Activated T-helper 1 cell treated with anti-CD3 and anti-CD28 coated beads, Interleukin-12 subunit alpha, Interleukin-12 subunit beta, Interleukin-2, Interleukin-4 antibody, amounts not matched to agents 30 ng/mL and 10 ng/mL and 1 ng/mL, durations not matched to agents 14 hours and 24 hours and 36 hours (primary cell): ENCODE measurements at regions not wholly inside any gene's neighbourhood (a gene's known extent, or its start where the extent isn't known, plus 50 kb on each side); places are given as distances from the start of the nearest gene placed in this dataset.

Experiments used
- DNase-seq: peaks from one replicate; pipeline ENCODE4 v3.0.0; 2021; ENCODE audit warnings: low spot score
- H3K27ac Mint-ChIP-seq: one replicate; pipeline ENCODE4 v1.8.0; 2021; ENCODE audit warnings: mild to moderate bottlenecking, mixed read lengths
- H3K27me3 Mint-ChIP-seq: one replicate; pipeline ENCODE4 v1.8.0; 2022; ENCODE audit warnings: mild to moderate bottlenecking, moderate library complexity, mixed read lengths; ENCODE audit not compliant: insufficient read depth
- H3K36me3 Mint-ChIP-seq: one replicate; pipeline ENCODE4 v1.8.0; 2021; ENCODE audit warnings: low read depth, mixed read lengths
- H3K4me1 Mint-ChIP-seq: one replicate; pipeline ENCODE4 v1.8.0; 2021; ENCODE audit warnings: low read depth, mixed read lengths
- H3K4me3 Mint-ChIP-seq: one replicate; pipeline ENCODE4 v1.8.0; 2021; ENCODE audit warnings: mild to moderate bottlenecking, moderate library complexity, mixed read lengths
- H3K9me3 Mint-ChIP-seq: one replicate; pipeline ENCODE4 v1.8.0; 2021; ENCODE audit warnings: mixed read lengths
- intact Hi-C: fragments of 100-400 bp; cut with micrococcal nuclease; formaldehyde crosslinking; loops from one replicate; pipeline ENCODE4 v1.15.1; 2024

DNA sequence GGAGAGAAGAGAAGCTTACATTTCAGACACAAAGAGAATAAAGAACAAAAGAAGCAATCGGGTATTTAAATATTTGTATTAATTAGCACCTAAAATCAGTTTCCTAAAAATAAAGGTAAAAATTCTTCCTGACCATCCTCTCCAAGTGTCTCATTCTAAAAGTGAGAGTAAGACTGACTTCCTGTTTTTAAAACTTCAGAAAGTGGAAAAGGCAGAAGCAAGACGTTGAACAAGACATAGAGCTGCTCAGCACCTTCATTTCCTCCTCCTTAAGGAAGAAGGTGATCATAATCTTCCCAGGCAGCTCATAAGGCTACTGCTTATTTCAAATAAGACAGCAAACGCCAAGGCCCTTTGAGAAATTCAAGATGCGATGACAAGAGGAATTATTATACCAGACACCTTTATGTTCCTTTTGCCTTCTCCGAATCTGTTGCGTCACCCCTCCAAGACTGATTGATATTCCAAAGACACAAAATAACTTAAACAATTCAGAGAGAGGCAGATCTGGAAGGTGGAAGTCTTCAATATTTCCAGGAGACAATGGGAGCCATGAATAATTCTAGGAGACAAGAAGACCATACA is 238.8 kb upstream of the TLE3 start:
- Mint-ChIP-seq H3K27me3 (peaks cover 22% of the 10 kb centered on the region), H3K9me3 (peaks cover 29% of the 10 kb centered on the region), H3K4me3 (no peak overlapping the region), H3K4me1 (no peaks in the 10 kb centered on the region), H3K36me3 (no peaks in the 10 kb centered on the region), H3K27ac (no peak overlapping the region)
- intact Hi-C loops, result no loop called here
- DNase-seq, result no peak

DNA sequence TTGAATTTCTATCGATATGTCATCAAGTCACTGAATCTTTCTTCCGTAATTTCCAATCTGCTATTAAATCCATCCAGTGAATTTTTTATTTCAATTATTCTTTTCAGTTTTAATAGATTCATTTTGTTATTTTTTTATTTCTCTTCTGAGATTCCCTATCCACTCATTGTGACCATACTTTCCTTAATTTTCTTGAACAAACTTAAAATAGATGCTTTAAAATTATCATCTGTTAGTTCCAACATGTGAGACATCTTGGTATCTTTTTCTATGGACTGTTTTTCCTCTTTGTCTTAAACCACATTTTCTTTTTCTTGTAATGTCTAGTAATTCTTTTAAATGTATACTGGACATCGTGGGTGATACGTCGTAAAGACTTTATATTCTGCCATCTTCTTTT is 236.6 kb upstream of the TLE3 start:
- no peaks in the 10 kb centered on the region for H3K36me3 Mint-ChIP-seq
- no peak overlapping the region for H3K27ac Mint-ChIP-seq
- DNase-seq, result no peak
- H3K4me1 Mint-ChIP-seq, result no peaks in the 10 kb centered on the region
- intact Hi-C loops, result no loop called here
- H3K27me3 Mint-ChIP-seq, result peaks cover 23% of the 10 kb centered on the region
- H3K4me3 Mint-ChIP-seq, result no peak overlapping the region
- peaks cover 29% of the 10 kb centered on the region for H3K9me3 Mint-ChIP-seq

DNA sequence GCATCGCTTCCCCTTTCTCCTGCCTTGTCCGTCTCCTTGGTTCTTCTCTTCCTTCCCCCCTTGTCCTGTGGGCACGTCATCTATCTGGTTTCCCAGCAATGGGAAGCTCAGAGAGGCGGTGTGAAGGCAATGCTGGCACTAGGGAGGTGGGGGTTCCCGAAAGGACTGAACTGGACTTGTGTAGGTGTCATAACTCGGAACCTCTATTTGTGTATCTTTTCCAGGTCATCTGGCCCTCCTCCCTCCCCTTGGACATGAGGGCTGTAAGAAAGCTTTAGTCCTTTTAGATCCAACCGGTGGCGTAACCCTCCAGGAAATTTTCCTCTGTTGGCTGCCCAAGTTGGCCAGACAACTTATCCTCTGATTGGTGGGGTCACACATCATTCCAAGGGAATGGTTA is 231.5 kb upstream of the TLE3 start:
- Mint-ChIP-seq H3K4me3 (no peak overlapping the region), H3K27ac (no peak overlapping the region), H3K36me3 (no peaks in the 10 kb centered on the region), H3K4me1 (peaks cover 9% of the 10 kb centered on the region), H3K9me3 (peaks cover 10% of the 10 kb centered on the region), H3K27me3 (peaks cover 35% of the 10 kb centered on the region)
- DNase-seq, result no peak
- intact Hi-C loops, result no loop called here

DNA sequence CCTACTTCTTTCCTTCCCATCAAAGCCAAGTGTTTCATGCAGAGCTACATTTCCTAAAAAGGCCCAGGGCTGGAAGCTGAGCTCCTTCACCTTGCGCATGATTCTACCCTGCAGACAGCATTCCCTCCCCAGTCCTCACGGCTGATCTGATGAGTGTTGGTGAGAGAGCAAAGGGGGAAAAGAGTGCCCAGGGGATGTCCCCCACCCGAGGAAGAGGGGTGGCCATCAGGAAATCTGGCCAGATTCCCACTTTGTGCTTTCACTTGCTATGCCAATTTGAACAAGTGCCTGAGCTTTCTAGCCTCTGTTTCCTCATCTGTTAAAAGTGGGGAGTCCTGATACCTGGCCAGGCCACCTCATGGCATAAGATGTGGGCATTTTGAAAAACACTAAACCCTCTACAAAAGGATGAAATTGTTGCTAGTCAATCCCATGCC is 231.0 kb upstream of the TLE3 start:
- Mint-ChIP-seq H3K36me3 (no peaks in the 10 kb centered on the region), H3K27ac (no peak overlapping the region), H3K4me1 (peaks cover 9% of the 10 kb centered on the region), H3K27me3 (peaks cover 34% of the 10 kb centered on the region), H3K4me3 (no peak overlapping the region), H3K9me3 (peaks cover 5% of the 10 kb centered on the region)
- DNase-seq, result no peak
- intact Hi-C loops, result no loop called here

DNA sequence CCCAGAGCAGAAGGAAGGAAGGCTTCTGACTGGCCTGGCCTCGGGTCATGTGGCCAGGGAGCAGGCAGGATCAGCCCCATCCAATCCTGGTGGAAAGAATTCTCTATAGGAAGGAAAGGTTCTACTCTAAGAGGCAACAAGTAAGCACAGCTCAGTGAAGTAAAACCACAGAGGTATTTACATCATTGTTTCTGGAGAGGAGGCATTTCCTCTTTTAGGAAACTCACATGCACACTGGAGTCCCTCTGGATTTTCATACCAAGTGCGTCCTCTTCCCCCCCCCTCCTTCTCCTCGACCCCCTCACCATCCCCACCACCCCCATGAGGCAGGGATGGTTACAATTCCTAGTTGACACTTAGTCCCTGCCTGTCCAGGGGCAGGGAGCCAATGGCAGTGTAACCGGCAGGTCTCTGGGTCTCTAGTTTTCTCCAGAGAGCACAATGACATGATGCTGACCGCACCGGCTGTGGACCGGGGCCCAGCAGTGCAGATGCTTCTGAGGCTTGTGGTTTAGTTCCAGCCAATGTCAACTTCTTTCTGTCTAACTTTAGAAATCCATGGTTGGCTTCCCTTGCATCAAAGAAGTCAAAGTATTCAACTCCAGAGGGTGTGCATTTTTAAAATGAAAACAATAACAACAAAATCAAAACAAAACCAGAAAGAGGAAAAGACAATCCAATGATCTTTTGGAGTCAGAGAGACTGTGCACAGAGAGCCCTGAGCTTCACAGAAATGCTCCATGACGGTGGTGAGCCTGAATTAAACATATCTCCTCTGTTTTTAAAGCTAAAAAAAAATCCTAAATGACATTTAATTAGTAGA is 230.3 kb upstream of the TLE3 start:
- Mint-ChIP-seq H3K4me3 (no peak overlapping the region), H3K9me3 (no peaks in the 10 kb centered on the region), H3K27me3 (peaks cover 30% of the 10 kb centered on the region), H3K4me1 (peaks cover 9% of the 10 kb centered on the region), H3K27ac (no peak overlapping the region), H3K36me3 (no peaks in the 10 kb centered on the region)
- no peak for DNase-seq
- intact Hi-C loops, result no loop called here

DNA sequence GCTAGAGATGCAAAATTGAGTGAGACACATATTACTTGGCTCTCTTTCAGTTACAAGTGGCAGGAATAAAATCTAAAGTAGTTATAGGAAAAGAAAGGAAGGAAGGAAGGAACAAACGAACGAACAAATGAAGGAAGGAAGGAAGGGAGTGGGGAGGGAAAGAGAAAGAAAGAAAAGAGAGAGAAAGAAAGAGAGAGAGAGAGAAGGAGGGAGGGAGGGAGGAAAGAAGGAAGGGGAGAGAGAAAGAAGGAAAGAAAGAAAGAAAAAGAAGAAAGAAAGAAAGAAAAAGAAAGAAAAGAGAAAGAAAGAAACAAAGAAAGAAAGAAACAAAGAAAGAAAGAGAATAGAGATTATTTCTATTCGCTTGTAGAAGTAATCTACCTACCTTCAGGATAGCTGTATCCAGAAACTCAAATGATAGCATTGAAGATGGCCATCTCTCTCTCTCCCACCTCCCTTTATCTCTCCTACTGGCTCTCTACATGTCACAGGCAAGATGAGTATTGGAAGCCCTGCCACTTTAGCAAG is 229.7 kb upstream of the TLE3 start:
- Mint-ChIP-seq H3K27ac (no peak overlapping the region), H3K36me3 (no peaks in the 10 kb centered on the region), H3K9me3 (no peaks in the 10 kb centered on the region), H3K4me1 (peaks cover 9% of the 10 kb centered on the region), H3K27me3 (peaks cover 29% of the 10 kb centered on the region), H3K4me3 (no peak overlapping the region)
- DNase-seq, result no peak
- intact Hi-C loops, result no loop called here

DNA sequence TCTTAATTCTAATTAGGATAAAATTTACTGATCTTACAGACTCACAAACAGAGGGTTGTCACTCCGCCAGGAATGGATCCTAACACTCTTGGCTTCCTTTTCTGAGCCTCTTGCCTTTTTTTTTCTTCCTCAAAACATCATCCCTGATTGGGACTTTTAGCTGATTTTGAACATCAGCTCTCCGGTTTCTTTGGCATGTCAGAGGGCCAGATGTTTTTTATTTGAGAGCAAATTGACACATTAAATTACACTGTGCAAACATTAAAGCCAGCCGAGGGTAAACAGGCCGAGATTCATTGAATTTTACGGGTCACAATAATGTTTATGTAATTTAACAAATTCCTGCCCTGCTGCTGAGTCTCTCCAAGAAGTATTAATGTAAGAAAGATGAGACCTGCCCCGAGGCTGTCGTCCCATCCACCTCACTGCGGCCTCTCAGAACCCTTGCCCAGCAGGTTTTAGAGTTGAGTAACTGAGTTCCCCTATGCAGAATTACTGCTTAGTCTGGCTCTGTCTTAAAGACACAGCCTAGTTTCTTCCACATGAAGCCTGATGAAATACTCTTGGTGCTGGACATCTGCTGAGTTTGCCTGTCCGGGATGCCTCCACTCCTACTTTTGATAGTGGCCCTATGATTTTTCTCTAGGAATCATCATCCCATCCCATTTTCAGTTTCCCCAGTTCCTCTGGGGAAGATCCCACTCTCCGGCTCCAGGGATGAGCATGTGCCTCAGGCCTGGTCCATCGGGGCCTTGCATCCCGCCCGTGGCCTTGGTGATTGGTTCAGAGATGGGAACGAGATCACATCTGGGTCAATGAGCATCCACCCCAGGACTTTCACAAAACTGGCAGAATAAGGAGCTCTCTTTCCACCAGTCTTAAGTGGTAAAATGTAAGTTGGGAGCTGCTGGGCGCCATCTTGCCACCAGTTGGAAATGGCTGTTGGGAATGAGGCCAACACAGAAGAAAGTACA is 226.6 kb upstream of the TLE3 start:
- Mint-ChIP-seq H3K27me3 (peaks cover 33% of the 10 kb centered on the region), H3K9me3 (no peaks in the 10 kb centered on the region), H3K27ac (no peak overlapping the region), H3K36me3 (no peaks in the 10 kb centered on the region), H3K4me3 (no peak overlapping the region), H3K4me1 (peaks cover 9% of the 10 kb centered on the region)
- no peak for DNase-seq
- intact Hi-C loops, result no loop called here

DNA sequence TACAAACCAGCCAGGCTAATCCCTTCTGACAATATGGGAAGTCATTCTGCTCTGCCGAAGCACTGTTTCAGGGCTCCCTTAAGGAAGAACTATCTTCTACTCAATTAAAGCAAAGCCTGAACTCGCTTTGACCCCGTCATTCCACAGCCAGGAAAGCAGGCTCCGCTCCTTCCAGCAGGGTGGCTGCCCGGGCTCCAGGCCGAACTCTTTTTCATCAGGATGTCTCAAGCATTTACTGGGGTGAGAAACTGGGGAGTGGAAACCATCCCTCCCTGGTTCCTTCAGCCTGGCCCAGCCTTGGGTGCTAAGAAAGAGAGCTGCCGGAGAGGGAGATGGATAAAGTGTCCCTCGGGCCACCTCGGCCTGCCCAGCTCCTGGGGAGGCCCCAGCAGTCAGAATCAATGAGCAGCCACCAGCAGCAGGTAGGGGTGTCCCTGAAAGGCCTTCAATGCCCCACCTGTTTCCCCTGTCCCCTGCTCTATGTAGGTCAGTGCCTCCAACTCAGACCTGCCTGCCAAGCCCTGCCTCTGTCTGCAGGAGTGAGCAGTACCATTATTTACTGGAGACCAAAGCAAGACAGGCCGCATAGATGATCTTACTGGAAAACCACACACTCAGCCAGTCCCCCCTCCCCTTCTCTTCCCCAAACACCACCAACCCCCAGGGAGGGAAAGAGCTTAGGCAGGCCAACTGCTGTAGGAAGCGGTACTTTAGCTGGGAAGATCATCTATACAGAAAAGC is 225.6 kb upstream of the TLE3 start:
- no peaks in the 10 kb centered on the region for H3K9me3 Mint-ChIP-seq
- intact Hi-C loops, result no loop called here
- H3K36me3 Mint-ChIP-seq, result no peaks in the 10 kb centered on the region
- no peak for DNase-seq
- H3K4me3 Mint-ChIP-seq, result no peak overlapping the region
- H3K27ac Mint-ChIP-seq, result no peak overlapping the region
- H3K4me1 Mint-ChIP-seq, result peaks cover 3% of the 10 kb centered on the region
- peaks cover 32% of the 10 kb centered on the region for H3K27me3 Mint-ChIP-seq

DNA sequence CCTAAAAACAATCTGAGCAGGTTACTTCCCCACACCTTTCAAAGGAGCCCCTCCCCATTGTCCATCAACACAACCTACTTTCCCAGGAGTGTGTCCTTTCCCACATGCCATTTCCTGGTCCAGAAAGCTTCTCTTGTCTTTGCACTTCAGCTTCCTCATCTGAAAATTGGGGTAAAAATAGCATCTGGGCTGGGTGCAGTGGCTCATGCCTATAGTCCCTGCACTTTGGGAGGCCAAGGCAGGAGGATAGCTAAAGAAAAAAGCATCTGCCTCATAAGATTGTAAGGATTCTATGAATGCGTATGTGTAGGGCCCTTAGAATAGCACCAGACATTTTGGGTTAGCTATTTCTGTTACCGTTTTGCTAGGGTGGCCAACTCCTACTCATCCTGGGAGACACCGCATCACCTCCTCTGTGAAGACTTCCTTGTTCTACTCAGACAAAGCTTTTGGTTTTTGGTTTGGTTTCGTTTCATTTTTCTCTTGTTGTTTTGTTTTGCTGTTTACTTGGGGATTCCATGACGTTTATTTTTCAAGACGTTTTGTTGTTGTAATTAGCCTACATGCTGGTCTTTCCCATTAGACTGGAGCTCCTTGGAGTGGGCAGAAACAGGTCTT is 224.4 kb upstream of the TLE3 start:
- intact Hi-C loops, result no loop called here
- Mint-ChIP-seq H3K4me1 (no peaks in the 10 kb centered on the region), H3K27me3 (peaks cover 24% of the 10 kb centered on the region), H3K4me3 (no peak overlapping the region), H3K27ac (no peak overlapping the region), H3K9me3 (no peaks in the 10 kb centered on the region), H3K36me3 (no peaks in the 10 kb centered on the region)
- no peak for DNase-seq

DNA sequence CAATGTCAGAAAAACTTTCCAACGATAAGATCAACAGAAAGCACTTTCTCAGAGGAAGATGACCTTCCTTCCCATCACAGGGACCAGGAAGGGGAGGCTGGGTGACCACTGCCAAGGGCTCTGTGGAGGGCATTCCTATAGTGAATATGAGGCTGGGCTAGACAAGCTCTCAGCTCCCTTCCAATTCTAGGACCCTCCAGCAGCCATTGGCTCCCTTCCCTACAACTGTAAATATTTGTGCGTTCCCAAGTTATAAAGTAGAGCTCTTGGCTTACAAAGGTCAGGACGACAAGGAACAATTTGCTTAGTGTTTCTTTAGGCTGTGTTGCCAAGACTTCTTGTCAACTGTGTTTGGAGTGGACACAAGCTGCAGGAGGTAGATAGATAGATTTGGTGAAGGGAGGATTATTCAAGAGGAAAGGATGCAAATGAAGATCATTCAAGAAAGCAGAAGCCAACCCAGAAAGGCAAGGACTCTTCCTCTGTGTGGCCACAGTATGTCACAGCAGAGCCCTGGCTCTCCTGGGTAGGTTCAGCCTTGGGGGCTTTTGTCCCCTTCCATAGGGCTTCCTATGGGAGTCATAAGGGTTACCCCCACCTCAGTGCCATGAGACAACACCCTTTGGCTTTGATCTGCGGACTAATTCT is 223.6 kb upstream of the TLE3 start:
- H3K9me3 Mint-ChIP-seq, result no peaks in the 10 kb centered on the region
- H3K36me3 Mint-ChIP-seq, result no peaks in the 10 kb centered on the region
- H3K27ac Mint-ChIP-seq, result no peak overlapping the region
- intact Hi-C loops, result no loop called here
- H3K4me1 Mint-ChIP-seq, result no peaks in the 10 kb centered on the region
- H3K4me3 Mint-ChIP-seq, result no peak overlapping the region
- no peak for DNase-seq
- peaks cover 17% of the 10 kb centered on the region for H3K27me3 Mint-ChIP-seq

DNA sequence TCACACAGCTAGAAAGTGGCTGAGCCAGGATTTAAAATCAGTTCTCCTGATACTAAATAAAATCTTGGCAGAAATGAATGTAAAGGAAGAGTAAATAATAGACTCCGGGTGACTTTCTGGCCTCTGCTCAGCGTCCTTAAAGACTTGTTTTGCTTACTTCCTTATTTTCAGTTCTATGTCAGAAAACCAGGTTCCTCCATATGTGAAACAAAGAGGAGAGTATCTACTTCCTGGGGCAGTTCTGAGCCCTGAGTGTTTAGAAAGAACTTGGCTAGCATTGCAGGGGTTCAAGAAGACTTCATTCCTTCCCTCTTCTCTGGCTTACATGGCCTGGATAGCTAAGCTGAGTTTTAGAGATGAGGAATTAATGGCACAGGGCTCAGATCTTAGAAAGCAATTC is 222.8 kb upstream of the TLE3 start:
- Mint-ChIP-seq H3K27me3 (peaks cover 15% of the 10 kb centered on the region), H3K9me3 (no peaks in the 10 kb centered on the region), H3K27ac (no peak overlapping the region), H3K36me3 (no peaks in the 10 kb centered on the region), H3K4me1 (no peaks in the 10 kb centered on the region), H3K4me3 (no peak overlapping the region)
- intact Hi-C loops, result no loop called here
- no peak for DNase-seq

DNA sequence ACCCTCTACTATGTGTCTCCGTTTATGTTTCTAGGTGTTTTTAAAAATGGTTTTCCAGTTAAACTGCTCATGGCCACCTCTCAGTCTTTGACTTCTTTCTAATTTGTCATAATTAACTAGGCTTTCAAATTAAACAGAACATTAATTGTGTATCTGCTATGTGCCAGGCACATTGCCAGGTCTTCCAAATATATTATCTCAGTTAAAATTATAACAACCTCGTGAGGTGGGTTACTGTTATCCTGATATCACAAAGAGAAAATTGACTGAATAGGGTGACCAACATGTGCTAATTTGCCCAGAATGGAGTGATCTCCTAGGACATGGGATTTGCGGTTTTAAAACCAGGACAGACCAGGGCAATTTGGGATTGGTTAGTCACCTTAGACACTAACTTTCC is 222.4 kb upstream of the TLE3 start:
- no peaks in the 10 kb centered on the region for H3K9me3 Mint-ChIP-seq
- H3K36me3 Mint-ChIP-seq, result no peaks in the 10 kb centered on the region
- intact Hi-C loops, result no loop called here
- H3K27me3 Mint-ChIP-seq, result peaks cover 15% of the 10 kb centered on the region
- H3K4me1 Mint-ChIP-seq, result no peaks in the 10 kb centered on the region
- no peak overlapping the region for H3K27ac Mint-ChIP-seq
- DNase-seq, result no peak
- H3K4me3 Mint-ChIP-seq, result no peak overlapping the region
